Liver (tissue), 8 donors: ENCODE measurements at regions not wholly inside any gene's neighbourhood (a gene's known extent, or its start where the extent isn't known, plus 50 kb on each side); places are given as distances from the start of the nearest gene placed in this dataset.

ENCODE experiments used
- DNase-seq: peaks from one replicate; pipeline ENCODE4 v3.0.0-alpha.2; 2017; ENCODE audit warnings: low spot score
- H3K27ac ChIP-seq, 2 donors: one replicate each; pipeline ENCODE4 v1.7.0; 2013; ENCODE audit warnings: inconsistent platforms in 2 of 2, low read length in 2 of 2, control low read depth in 1 of 2, low read depth in 1 of 2, mild to moderate bottlenecking in 1 of 2
- H3K27me3 ChIP-seq, 4 donors: one replicate each; pipeline versions ENCODE4 v1.6.1 to v1.7.0; 2013; ENCODE audit warnings: low read length in 3 of 4, inconsistent platforms in 1 of 4, mild to moderate bottlenecking in 1 of 4, moderate library complexity in 1 of 4; ENCODE audit not compliant: control insufficient read depth in 4 of 4, insufficient read depth in 4 of 4
- H3K36me3 ChIP-seq, 4 donors: one replicate each; pipeline versions ENCODE4 v1.6.1 to v1.7.0; 2013; ENCODE audit warnings: low read length in 3 of 4, mild to moderate bottlenecking in 3 of 4, low read depth in 1 of 4, moderate library complexity in 1 of 4; ENCODE audit not compliant: control insufficient read depth in 4 of 4, insufficient read depth in 3 of 4
- H3K4me1 ChIP-seq, 4 donors: one replicate each; pipeline versions ENCODE4 v1.6.1 to v1.7.0; 2013; ENCODE audit warnings: low read length in 3 of 4, mild to moderate bottlenecking in 3 of 4, moderate library complexity in 1 of 4; ENCODE audit not compliant: control insufficient read depth in 4 of 4, insufficient read depth in 4 of 4
- H3K4me3 ChIP-seq, 3 donors: one replicate each; pipeline versions ENCODE4 v1.6.1 to v1.7.0; 2013; ENCODE audit warnings: low read length in 3 of 3, control low read depth in 1 of 3, low read depth in 1 of 3, mild to moderate bottlenecking in 1 of 3
- H3K9ac ChIP-seq, 2 donors: one replicate each; pipeline ENCODE4 v1.7.0; 2013; ENCODE audit warnings: low read length in 2 of 2, mild to moderate bottlenecking in 2 of 2, moderate library complexity in 2 of 2, control low read depth in 1 of 2, low read depth in 1 of 2
- H3K9me3 ChIP-seq, 4 donors: one replicate each; pipeline versions ENCODE4 v1.6.1 to v1.7.0; 2013; ENCODE audit warnings: low read length in 3 of 4; ENCODE audit not compliant: control insufficient read depth in 4 of 4
- CTCF ChIP-seq: fragments of 150-350 bp; IDR thresholded peaks from 2 replicates; pipeline ENCODE4 v1.5.1; 2017; ENCODE audit warnings: improper control_type of control experiment, low read depth, low read length; ENCODE audit not compliant: missing input control
- EGR1 ChIP-seq, 2 donors: IDR thresholded peaks; 2 replicates each; pipeline ENCODE4 v1.6.1; 2016 to 2018; ENCODE audit warnings: antibody characterized with exemption in 2 of 2, low read depth in 2 of 2
- FOXA1 ChIP-seq: IDR thresholded peaks from 2 replicates; pipeline ENCODE4 v1.6.1; 2016; ENCODE audit warnings: antibody characterized with exemption
- FOXA2 ChIP-seq: IDR thresholded peaks from 2 replicates; pipeline ENCODE4 v1.6.1; 2016; ENCODE audit warnings: antibody characterized with exemption
- GABPA ChIP-seq, 2 donors: IDR thresholded peaks in 1 of 2; conservative IDR thresholded peaks in 1 of 2; 2 replicates each; pipeline ENCODE4 v1.6.1; 2016; ENCODE audit warnings: antibody characterized with exemption in 2 of 2, mild to moderate bottlenecking in 1 of 2, moderate library complexity in 1 of 2
- HNF4A ChIP-seq, 2 donors: conservative IDR thresholded peaks; 2 replicates each; pipeline ENCODE4 v1.6.1; 2016; ENCODE audit warnings: antibody characterized with exemption in 2 of 2, mild to moderate bottlenecking in 2 of 2
- HNF4G ChIP-seq: IDR thresholded peaks from 2 replicates; pipeline ENCODE4 v1.6.1; 2016; ENCODE audit warnings: antibody characterized with exemption
- JUND ChIP-seq, 2 donors: IDR thresholded peaks; 2 replicates each; pipeline ENCODE4 v1.6.1; 2016; ENCODE audit warnings: antibody characterized with exemption in 2 of 2
- NR2F2 ChIP-seq: IDR thresholded peaks from 2 replicates; pipeline ENCODE4 v1.6.1; 2016; ENCODE audit warnings: antibody characterized with exemption
- RAD21 ChIP-seq, 2 donors: IDR thresholded peaks; 2 replicates each; pipeline ENCODE4 v1.6.1; 2016; ENCODE audit warnings: antibody characterized with exemption in 2 of 2, mild to moderate bottlenecking in 2 of 2
- REST ChIP-seq: IDR thresholded peaks from 2 replicates; pipeline ENCODE4 v1.6.1; 2016; ENCODE audit warnings: antibody characterized with exemption, mild to moderate bottlenecking
- RXRA ChIP-seq, 2 donors: IDR thresholded peaks; 2 replicates each; pipeline ENCODE4 v1.6.1; 2017 to 2018; ENCODE audit warnings: antibody characterized with exemption in 2 of 2, mild to moderate bottlenecking in 1 of 2
- SP1 ChIP-seq: IDR thresholded peaks from 2 replicates; pipeline ENCODE4 v1.6.1; 2018; ENCODE audit warnings: antibody characterized with exemption, mild to moderate bottlenecking
- TAF1 ChIP-seq: conservative IDR thresholded peaks from 2 replicates; pipeline ENCODE4 v1.6.1; 2016; ENCODE audit warnings: antibody characterized with exemption, mild to moderate bottlenecking
- YY1 ChIP-seq: IDR thresholded peaks from 2 replicates; pipeline ENCODE4 v1.6.1; 2016; ENCODE audit warnings: antibody characterized with exemption, mild to moderate bottlenecking
- ZBTB33 ChIP-seq: IDR thresholded peaks from 2 replicates; pipeline ENCODE4 v1.6.1; 2016; ENCODE audit warnings: antibody characterized with exemption
- WGBS: extraction: QIAGEN DNeasy Blood & Tissue Kit; methylation state at CpG from one replicate; pipeline ENCODE4 v1.1.7; 2013; 5-methylcytosine and 5-hydroxymethylcytosine counted together
- TF ChIP-seq, protein P1 (sequence below): IDR thresholded peaks from 2 replicates; pipeline ENCODE4 v1.6.1; 2016; ENCODE audit warnings: antibody characterized with exemption
- donor health status: healthy.
- donor health status: healthy.
- donor health status: healthy.
- donor health status: healthy.
- donor health status: healthy.

- Histone ChIP-seq H3K27me3 (no peaks in the 10 kb centered on the region), H3K9ac (no peak overlapping the region), H3K27ac (no peak overlapping the region), H3K4me3 (no peak overlapping the region), H3K4me1 (no peaks in the 10 kb centered on the region), H3K9me3 (no peaks in the 10 kb centered on the region), H3K36me3 (no peaks in the 10 kb centered on the region)
- WGBS, result 62% methylated on average over 2 of the region's 2 CpGs
- TF ChIP-seq YY1 (no peak), NR2F2 (no peak)
- DNase-seq, result no peak
These were observed 212.8 kb upstream of the PODXL start for GRCh38 chr7:131769241-131769640.

GRCh38 chr7:131767591-131767990 lies 211.2 kb upstream of the PODXL start:
- Histone ChIP-seq H3K9me3 (peaks cover 0 to 4% (median under 1%) of the 10 kb centered on the region in 4 donors), H3K9ac (no peak overlapping the region), H3K27me3 (no peaks in the 10 kb centered on the region), H3K4me1 (no peaks in the 10 kb centered on the region), H3K27ac (no peak overlapping the region), H3K36me3 (no peaks in the 10 kb centered on the region), H3K4me3 (no peak overlapping the region)
- TF ChIP-seq FOXA1 (no peak), JUND (IDR thresholded peaks at IDR 0.05) (no peak), HNF4A (conservative IDR thresholded peaks at IDR 0.05) (no peak), NR2F2 (no peak), SP1 (no peak), FOXA2 (no peak), RXRA (IDR thresholded peaks at IDR 0.05) (no peak), GABPA (IDR thresholded peaks at IDR 0.05 in 1 of 2, conservative IDR thresholded peaks at IDR 0.05 in 1 of 2) (no peak), EGR1 (IDR thresholded peaks at IDR 0.05; ENCODE audit: low read depth in 2 of 2) (no peak), TAF1 (no peak), CTCF (no peak), RAD21 (IDR thresholded peaks at IDR 0.05) (no peak), HNF4G (no peak), REST (no peak), ZBTB33 (no peak), YY1 (no peak)
- TF ChIP-seq, protein P1, sequence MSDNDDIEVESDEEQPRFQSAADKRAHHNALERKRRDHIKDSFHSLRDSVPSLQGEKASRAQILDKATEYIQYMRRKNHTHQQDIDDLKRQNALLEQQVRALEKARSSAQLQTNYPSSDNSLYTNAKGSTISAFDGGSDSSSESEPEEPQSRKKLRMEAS, result no peak
- 90% methylated on average over 5 of the region's 5 CpGs for WGBS
- DNase-seq, result no peak
